KMS-11 (cell line): ENCODE measurements at regions not wholly inside any gene's neighbourhood (a gene's known extent, or its start where the extent isn't known, plus 50 kb on each side); places are given as distances from the start of the nearest gene placed in this dataset.
A peak's percentile ranks its signal among the peaks of the same experiment; 100 is the strongest.

Experiments used
- H2AFZ ChIP-seq: fragments of 200-600 bp; sonication (generic); 2 replicates; pipeline ENCODE4 v1.6.1; 2016; ENCODE audit warnings: antibody characterized with exemption, mixed run types, low read depth
- H3K27ac ChIP-seq: fragments of 200-600 bp; sonication (generic); 2 replicates; pipeline ENCODE4 v1.6.1; 2016; ENCODE audit warnings: mild to moderate bottlenecking, mixed run types
- H3K27me3 ChIP-seq: fragments of 200-600 bp; sonication (generic); 2 replicates; pipeline ENCODE4 v1.6.1; 2017; ENCODE audit warnings: mild to moderate bottlenecking, low read depth, mixed run types, moderate library complexity; ENCODE audit not compliant: insufficient read depth
- H3K36me3 ChIP-seq: fragments of 200-600 bp; sonication (generic); 2 replicates; pipeline ENCODE4 v1.6.1; 2017; ENCODE audit warnings: mild to moderate bottlenecking, mixed run types; ENCODE audit not compliant: insufficient read depth
- H3K4me1 ChIP-seq: fragments of 200-600 bp; sonication (generic); 2 replicates; pipeline ENCODE4 v1.6.1; 2016; ENCODE audit warnings: mild to moderate bottlenecking, low read depth, mixed run types; ENCODE audit not compliant: poor library complexity, severe bottlenecking
- H3K4me2 ChIP-seq: fragments of 200-600 bp; sonication (generic); 2 replicates; pipeline ENCODE4 v1.7.0; 2016; ENCODE audit warnings: mild to moderate bottlenecking, mixed run types
- H3K4me3 ChIP-seq: fragments of 200-600 bp; sonication (generic); IDR thresholded peaks from 2 replicates; pipeline ENCODE4 v1.6.1; 2017; ENCODE audit warnings: low read depth, low read length, mixed read lengths; ENCODE audit not compliant: insufficient read depth
- H3K79me2 ChIP-seq: fragments of 200-600 bp; sonication (generic); 2 replicates; pipeline ENCODE4 v1.6.1; 2016; ENCODE audit warnings: low read depth, mixed run types; ENCODE audit not compliant: insufficient read depth
- H3K9ac ChIP-seq: fragments of 200-600 bp; sonication (generic); 2 replicates; pipeline ENCODE4 v1.6.1; 2016; ENCODE audit warnings: mild to moderate bottlenecking, mixed run types
- H4K20me1 ChIP-seq: fragments of 200-600 bp; sonication (generic); 2 replicates; pipeline ENCODE4 v1.6.1; 2016; ENCODE audit warnings: mild to moderate bottlenecking, mixed run types; ENCODE audit not compliant: insufficient read depth
- CTCF ChIP-seq: fragments of 200-600 bp; sonication (generic); conservative IDR thresholded peaks from 2 replicates; pipeline ENCODE4 v1.6.1; 2017; ENCODE audit warnings: low read depth, mild to moderate bottlenecking, antibody characterized with exemption, low read length, moderate library complexity, mixed read lengths

- peaks cover 38% of the 10 kb centered on the region for H3K4me1 ChIP-seq
- H3K4me2 ChIP-seq, result no peak overlapping the region
- H3K27me3 ChIP-seq, result no peaks in the 10 kb centered on the region
- peak; percentile 76 for TF ChIP-seq CTCF
- H2AFZ ChIP-seq, result no peak overlapping the region
- no peaks in the 10 kb centered on the region for H3K79me2 ChIP-seq
- no peak overlapping the region for H3K4me3 ChIP-seq
- H3K9ac ChIP-seq, result no peak overlapping the region
- no peak overlapping the region for H3K27ac ChIP-seq
- no peaks in the 10 kb centered on the region for H4K20me1 ChIP-seq
- no peaks in the 10 kb centered on the region for H3K36me3 ChIP-seq
These were observed 126.2 kb upstream of the RASGRP1 start for GRCh38 chr15:38690719-38691332.

- Histone ChIP-seq H3K9ac (no peak overlapping the region), H4K20me1 (no peaks in the 10 kb centered on the region), H3K27ac (no peak overlapping the region), H3K79me2 (no peaks in the 10 kb centered on the region), H3K36me3 (no peaks in the 10 kb centered on the region), H3K27me3 (no peaks in the 10 kb centered on the region), H2AFZ (no peak overlapping the region), H3K4me2 (no peak overlapping the region), H3K4me1 (peaks cover 43% of the 10 kb centered on the region), H3K4me3 (no peak overlapping the region)
- TF ChIP-seq CTCF, result no peak
These were observed 126.8 kb upstream of the RASGRP1 start for GRCh38 chr15:38691377-38691776.

- Histone ChIP-seq H3K4me2 (no peak overlapping the region), H3K4me3 (no peak overlapping the region), H3K27me3 (no peaks in the 10 kb centered on the region), H4K20me1 (no peaks in the 10 kb centered on the region), H3K27ac (no peak overlapping the region), H2AFZ (no peak overlapping the region), H3K79me2 (no peaks in the 10 kb centered on the region), H3K36me3 (no peaks in the 10 kb centered on the region), H3K9ac (no peak overlapping the region), H3K4me1 (peaks cover 51% of the 10 kb centered on the region)
- no peak for TF ChIP-seq CTCF
These were observed 127.6 kb upstream of the RASGRP1 start for GRCh38 chr15:38691965-38692788.

- Histone ChIP-seq H3K27me3 (no peaks in the 10 kb centered on the region), H3K27ac (no peak overlapping the region), H3K4me2 (no peak overlapping the region), H3K9ac (no peak overlapping the region), H3K79me2 (no peaks in the 10 kb centered on the region), H2AFZ (no peak overlapping the region), H3K4me1 (peaks cover 56% of the 10 kb centered on the region), H3K36me3 (no peaks in the 10 kb centered on the region), H4K20me1 (no peaks in the 10 kb centered on the region), H3K4me3 (no peak overlapping the region)
- TF ChIP-seq CTCF, result no peak
These were observed 128.1 kb upstream of the RASGRP1 start for GRCh38 chr15:38692789-38693062.
